ENCODE measurements at regions not wholly inside any gene's neighbourhood (a gene's known extent, or its start where the extent isn't known, plus 50 kb on each side); places are given as distances from the start of the nearest gene placed in this dataset.

DNA sequence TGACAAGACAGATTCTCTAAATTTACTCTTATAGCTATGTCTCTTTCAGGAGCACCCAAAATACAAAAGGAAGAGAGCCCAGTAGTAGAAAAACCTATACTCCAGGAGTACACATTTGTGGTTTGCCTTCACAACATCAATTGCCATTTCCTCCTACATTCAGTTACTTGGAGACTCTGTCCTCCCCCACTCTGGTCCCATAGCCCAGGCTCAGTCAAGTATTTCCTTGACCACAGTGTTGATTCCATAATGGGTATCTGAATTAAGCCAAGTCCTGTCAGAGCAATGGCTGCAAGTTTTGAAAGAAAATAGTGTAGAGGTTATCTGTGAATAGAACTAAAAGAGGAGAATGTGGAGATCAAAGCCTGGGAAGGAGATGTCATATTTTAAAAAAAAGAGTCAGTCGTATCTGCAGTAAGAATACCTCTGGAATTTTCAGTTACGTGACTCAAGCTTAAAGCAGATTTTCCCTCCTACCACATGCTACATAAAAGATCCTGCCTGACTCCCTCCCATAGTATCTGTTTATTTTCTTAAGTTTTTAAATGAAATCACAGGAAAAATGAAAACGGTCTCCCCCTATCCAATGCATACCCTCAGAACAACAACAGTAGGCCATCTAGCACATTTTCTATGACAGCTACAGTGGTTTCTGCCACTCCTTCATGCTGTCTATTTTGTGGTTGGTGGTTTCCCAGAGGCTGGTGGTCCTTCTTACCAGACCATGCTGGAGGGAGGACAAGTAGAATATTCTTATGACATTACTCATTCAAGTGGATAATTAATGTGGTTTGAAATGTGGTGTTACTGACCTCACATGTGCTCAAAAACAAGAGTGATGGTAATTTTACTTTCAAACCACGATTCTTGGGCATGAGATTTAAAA, 249.7 kb upstream of the TMEM161B start:
- TF ChIP-seq, protein P1, sequence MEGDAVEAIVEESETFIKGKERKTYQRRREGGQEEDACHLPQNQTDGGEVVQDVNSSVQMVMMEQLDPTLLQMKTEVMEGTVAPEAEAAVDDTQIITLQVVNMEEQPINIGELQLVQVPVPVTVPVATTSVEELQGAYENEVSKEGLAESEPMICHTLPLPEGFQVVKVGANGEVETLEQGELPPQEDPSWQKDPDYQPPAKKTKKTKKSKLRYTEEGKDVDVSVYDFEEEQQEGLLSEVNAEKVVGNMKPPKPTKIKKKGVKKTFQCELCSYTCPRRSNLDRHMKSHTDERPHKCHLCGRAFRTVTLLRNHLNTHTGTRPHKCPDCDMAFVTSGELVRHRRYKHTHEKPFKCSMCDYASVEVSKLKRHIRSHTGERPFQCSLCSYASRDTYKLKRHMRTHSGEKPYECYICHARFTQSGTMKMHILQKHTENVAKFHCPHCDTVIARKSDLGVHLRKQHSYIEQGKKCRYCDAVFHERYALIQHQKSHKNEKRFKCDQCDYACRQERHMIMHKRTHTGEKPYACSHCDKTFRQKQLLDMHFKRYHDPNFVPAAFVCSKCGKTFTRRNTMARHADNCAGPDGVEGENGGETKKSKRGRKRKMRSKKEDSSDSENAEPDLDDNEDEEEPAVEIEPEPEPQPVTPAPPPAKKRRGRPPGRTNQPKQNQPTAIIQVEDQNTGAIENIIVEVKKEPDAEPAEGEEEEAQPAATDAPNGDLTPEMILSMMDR (IDR thresholded peaks at IDR 0.05; ENCODE audit: insufficient read depth, low read depth, low read length) = no peak
- no peak for TF ChIP-seq EZH2 (IDR thresholded peaks at IDR 0.05; ENCODE audit: insufficient read depth, low read length)
